ENCODE measurements at regions not wholly inside any gene's neighbourhood (a gene's known extent, or its start where the extent isn't known, plus 50 kb on each side); places are given as distances from the start of the nearest gene placed in this dataset.

DNA sequence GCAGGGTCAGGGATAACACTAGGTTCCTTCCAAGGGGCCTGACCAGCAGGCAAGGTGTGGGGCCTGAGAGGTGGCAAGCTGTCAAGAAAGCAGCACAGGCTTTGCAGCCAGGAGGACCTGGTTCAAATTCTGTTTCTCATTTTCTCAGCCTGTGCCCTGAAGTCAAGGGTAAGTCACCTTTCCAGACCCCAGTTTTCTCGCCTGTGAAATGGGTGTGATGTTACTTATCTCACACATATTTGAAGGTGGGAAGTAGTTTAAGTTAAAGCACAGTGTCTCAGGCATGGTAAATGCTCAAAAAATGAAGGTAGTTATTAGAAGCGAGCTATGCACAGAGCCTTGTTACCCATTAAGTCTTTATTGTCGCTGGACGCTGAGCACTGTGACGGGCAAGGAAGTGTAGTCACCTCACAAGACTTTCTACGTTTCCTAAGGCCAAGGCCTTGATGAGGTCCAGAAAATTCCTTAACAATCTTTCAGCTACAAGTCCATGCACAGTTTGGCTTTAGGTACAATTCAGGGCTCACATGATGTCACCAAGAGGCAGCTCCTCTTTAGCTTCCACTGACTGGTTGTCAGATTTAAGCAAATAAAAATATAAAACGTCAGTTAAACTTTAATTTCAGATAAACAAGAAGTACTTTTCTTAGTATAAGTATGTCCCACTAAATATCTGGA, 522.6 kb upstream of the PROK2 start:
- Mint-ChIP-seq H3K4me1 (ENCODE audit: low read depth) (peaks cover 21% of the 10 kb centered on the region), H3K4me3 (no peak overlapping the region), H3K27me3 (peaks cover 4% of the 10 kb centered on the region), H3K9me3 (no peaks in the 10 kb centered on the region), H3K27ac (no peak overlapping the region), H3K36me3 (ENCODE audit: low read depth) (no peaks in the 10 kb centered on the region)
- DNase-seq, result no peak

DNA sequence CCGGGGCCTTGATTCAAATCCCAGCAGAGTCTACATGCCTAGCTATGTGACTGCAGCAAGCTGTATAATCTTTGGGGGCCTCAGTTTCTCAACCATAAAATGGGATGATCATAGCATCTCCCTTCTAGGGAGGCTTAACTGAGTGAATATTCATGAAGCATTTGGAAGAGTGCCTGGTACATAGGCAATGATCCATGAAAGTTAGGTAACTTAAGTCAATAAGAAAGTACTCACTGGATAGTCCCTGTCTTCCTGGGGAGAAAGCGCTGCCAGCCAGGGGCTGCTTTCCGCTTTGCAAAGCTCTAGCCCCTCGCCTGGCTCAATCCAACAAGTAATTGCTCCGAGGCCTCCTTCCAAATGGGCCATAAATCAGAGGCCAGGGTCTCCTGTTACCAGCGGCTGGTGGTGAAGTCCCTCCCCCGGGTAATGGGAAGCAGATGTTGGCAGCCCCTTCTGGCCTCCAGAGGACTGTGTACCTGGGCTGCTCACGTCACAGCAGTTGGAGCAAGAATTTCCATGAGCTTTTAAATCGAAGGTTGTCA, 521.9 kb upstream of the PROK2 start:
- H3K4me1 Mint-ChIP-seq (ENCODE audit: low read depth), result peaks cover 17% of the 10 kb centered on the region
- peaks cover 4% of the 10 kb centered on the region for H3K27me3 Mint-ChIP-seq
- H3K4me3 Mint-ChIP-seq, result no peak overlapping the region
- no peaks in the 10 kb centered on the region for H3K36me3 Mint-ChIP-seq (ENCODE audit: low read depth)
- H3K9me3 Mint-ChIP-seq, result no peaks in the 10 kb centered on the region
- no peak for DNase-seq
- no peak overlapping the region for H3K27ac Mint-ChIP-seq

DNA sequence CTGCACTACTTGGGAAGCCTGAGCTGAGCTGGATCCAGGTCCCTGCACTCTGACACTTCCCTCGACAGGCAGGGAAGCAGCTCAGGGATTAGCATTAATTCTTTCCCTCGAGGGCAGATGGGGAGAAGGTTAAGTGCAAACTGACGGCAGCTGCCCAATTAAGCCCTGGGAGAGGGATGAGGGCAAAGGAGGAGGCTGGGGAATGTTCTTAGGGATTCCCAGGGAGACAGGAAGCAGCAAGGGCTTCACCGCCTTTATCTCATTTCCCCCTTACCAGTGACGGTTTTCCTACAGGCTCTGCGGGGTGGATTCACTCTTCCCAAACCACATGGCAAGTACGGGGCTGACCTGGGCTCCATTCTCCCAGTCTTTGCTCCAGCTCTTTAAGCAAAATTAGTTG, 519.0 kb upstream of the PROK2 start:
- Mint-ChIP-seq H3K9me3 (no peaks in the 10 kb centered on the region), H3K4me3 (no peak overlapping the region), H3K27me3 (no peaks in the 10 kb centered on the region), H3K27ac (no peak overlapping the region), H3K4me1 (ENCODE audit: low read depth) (no peaks in the 10 kb centered on the region), H3K36me3 (ENCODE audit: low read depth) (no peaks in the 10 kb centered on the region)
- DNase-seq, result no peak

DNA sequence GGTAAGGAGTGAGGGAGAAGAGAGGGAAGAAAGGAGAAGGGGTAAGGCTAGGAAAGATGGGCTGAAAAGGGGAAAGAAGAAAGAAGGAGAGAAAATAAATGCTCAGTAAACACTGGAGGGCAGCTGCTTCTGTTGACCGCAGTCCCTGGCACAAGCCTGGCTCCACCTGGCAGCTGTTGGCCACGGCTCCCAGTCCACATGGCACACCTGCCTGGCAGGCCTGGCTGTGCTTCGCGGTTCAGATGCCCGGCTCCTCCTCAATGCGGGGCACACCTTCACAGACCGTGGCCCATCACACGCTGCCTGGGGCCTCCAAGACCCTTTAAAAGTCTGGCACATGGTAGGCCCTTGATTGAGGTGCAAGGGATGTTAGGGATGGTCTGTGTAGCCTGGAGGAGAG, 516.8 kb upstream of the PROK2 start:
- Mint-ChIP-seq H3K27me3 (no peaks in the 10 kb centered on the region), H3K27ac (no peak overlapping the region), H3K4me1 (ENCODE audit: low read depth) (no peaks in the 10 kb centered on the region), H3K4me3 (no peak overlapping the region), H3K36me3 (ENCODE audit: low read depth) (no peaks in the 10 kb centered on the region), H3K9me3 (no peaks in the 10 kb centered on the region)
- DNase-seq, result no peak

DNA sequence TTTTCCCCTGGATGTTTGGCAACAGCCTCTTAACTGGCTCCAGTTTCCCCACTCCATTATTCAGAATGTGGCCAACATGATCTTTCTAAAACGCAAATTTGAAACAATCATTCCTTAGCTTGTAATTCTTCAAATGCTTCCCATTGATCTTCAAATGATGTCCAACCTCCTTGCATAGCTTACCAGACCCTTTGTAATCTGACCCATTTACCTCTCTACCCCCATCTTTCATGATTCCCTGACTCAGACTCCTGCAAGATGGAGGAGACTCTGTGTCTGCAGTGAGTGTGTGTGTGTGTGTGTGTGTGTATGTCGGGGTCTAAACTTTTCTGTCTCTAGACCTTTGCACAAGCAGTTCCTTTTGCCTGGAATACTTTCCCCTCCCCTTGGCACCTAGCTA, 515.7 kb upstream of the PROK2 start:
- DNase-seq, result no peak
- no peaks in the 10 kb centered on the region for H3K27me3 Mint-ChIP-seq
- no peak overlapping the region for H3K27ac Mint-ChIP-seq
- no peaks in the 10 kb centered on the region for H3K4me1 Mint-ChIP-seq (ENCODE audit: low read depth)
- no peak overlapping the region for H3K4me3 Mint-ChIP-seq
- H3K9me3 Mint-ChIP-seq, result no peaks in the 10 kb centered on the region
- no peaks in the 10 kb centered on the region for H3K36me3 Mint-ChIP-seq (ENCODE audit: low read depth)

DNA sequence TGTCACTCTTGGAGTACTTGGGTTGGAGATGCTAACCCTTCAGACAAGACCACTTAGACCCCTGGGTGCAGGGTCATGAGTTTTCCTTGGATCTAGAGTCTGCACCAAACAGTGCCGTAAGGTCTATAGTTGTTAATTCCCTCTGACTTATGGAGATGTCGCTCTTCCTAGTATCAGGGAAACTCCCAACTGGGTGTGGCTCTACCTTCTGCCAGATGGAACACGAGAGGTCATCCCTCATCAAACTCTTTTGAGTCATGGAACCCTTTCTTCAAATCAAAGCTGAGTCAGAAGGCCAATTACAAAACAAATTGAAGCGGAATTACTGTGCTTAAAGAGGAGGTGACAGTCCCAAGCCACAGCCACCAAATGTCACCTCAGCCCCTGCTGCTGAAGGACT, 514.9 kb upstream of the PROK2 start:
- Mint-ChIP-seq H3K4me1 (ENCODE audit: low read depth) (no peaks in the 10 kb centered on the region), H3K27me3 (no peaks in the 10 kb centered on the region), H3K4me3 (no peak overlapping the region), H3K36me3 (ENCODE audit: low read depth) (no peaks in the 10 kb centered on the region), H3K27ac (no peak overlapping the region), H3K9me3 (no peaks in the 10 kb centered on the region)
- no peak for DNase-seq

DNA sequence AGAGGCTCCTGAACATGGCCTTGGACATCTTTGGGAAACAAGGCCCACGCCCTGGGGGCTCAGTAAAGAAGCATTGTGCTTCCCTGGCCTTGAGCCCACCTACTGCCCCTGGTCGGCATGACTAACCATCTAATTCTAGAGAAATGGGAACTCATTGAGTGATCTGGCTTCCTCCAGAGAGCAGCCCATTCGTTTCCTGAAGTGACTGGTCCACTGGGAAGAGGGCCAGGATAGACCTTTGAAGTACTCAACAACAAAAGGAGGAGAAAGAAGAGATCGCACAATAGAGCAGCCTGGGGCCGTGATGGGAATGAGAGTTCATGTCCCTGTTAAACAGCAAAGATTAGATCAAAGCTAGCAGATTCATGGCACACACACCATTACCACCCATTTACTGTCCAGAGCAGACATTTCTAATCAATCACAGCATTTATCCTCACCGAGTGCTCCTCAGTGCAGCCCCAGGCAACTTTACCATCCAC, 514.4 kb upstream of the PROK2 start:
- H3K27me3 Mint-ChIP-seq, result no peaks in the 10 kb centered on the region
- no peak overlapping the region for H3K4me3 Mint-ChIP-seq
- H3K4me1 Mint-ChIP-seq (ENCODE audit: low read depth), result no peaks in the 10 kb centered on the region
- no peaks in the 10 kb centered on the region for H3K36me3 Mint-ChIP-seq (ENCODE audit: low read depth)
- no peak for DNase-seq
- no peak overlapping the region for H3K27ac Mint-ChIP-seq
- no peaks in the 10 kb centered on the region for H3K9me3 Mint-ChIP-seq

DNA sequence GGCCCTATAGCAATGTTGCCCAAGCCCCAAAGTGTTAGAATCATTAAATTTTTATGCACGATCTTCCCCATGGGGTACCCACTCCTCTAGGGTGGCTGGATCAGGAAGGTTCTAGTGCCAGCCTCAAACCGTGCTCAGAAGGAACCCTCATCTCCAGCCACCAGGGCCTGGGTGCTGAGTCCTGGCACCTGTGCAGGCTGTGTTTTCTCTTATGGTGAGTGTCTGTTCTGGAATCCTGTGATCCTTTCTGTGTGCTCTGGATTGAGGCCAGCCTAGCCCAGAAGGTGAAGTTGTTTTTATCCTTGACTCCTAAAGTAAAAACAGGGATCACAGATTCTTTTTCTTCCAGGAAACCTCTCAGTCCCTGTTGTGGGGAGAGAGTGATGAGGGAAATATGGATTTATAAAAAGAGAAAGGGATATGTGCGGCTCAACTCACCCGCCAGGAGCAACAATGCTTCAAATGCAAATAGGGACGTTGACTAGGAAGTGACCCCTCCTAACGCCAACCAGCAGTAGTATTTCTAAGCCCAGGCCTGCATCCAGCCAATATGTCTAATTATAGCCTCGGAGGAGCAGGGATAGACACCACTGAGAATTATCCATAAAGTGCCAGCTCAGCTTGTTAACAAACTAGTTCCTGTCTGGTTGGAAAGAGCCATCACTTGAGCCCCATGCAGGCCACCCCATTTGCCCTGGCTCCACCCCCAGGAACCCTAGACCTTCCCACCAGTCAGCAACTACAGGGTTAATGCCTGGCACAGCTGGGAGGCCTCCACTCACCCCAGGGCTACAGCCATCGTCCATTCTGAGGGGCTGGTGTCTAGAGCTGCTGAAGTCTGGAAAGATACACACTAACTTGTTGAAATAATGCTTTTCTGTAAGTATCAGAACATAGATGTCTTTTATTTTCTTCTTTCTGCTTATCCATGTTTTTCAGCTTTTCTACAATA, 513.5 kb upstream of the PROK2 start:
- no peak overlapping the region for H3K27ac Mint-ChIP-seq

DNA sequence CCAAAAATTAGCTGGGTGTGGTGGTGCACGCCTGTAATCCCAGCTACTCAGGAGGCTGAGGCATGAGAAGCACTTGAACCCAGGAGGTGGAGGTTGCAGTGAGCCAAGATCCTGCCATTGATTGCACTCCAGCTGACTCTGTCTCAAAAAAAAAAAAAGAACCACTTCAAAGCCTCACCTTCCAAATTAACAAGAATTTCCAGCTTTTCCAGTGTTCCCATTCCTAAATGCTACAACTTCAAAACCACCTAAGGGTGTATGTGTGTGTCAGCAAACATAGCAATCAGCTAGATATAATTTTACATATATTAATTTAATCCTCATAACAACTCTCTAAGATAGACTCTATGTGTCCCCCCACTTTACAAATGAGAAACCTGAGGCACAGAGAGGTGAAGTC, 512.5 kb upstream of the PROK2 start:
- Mint-ChIP-seq H3K4me1 (ENCODE audit: low read depth) (no peaks in the 10 kb centered on the region), H3K9me3 (no peaks in the 10 kb centered on the region), H3K36me3 (ENCODE audit: low read depth) (no peaks in the 10 kb centered on the region), H3K4me3 (no peak overlapping the region), H3K27ac (no peak overlapping the region), H3K27me3 (no peaks in the 10 kb centered on the region)
- DNase-seq, result no peak

More for the DNA sequence above, 513.5 kb upstream of the PROK2 start:
- Mint-ChIP-seq H3K9me3 (no peaks in the 10 kb centered on the region), H3K4me1 (ENCODE audit: low read depth) (no peaks in the 10 kb centered on the region), H3K27me3 (no peaks in the 10 kb centered on the region), H3K4me3 (no peak overlapping the region), H3K36me3 (ENCODE audit: low read depth) (no peaks in the 10 kb centered on the region)
- no peak for DNase-seq

DNA sequence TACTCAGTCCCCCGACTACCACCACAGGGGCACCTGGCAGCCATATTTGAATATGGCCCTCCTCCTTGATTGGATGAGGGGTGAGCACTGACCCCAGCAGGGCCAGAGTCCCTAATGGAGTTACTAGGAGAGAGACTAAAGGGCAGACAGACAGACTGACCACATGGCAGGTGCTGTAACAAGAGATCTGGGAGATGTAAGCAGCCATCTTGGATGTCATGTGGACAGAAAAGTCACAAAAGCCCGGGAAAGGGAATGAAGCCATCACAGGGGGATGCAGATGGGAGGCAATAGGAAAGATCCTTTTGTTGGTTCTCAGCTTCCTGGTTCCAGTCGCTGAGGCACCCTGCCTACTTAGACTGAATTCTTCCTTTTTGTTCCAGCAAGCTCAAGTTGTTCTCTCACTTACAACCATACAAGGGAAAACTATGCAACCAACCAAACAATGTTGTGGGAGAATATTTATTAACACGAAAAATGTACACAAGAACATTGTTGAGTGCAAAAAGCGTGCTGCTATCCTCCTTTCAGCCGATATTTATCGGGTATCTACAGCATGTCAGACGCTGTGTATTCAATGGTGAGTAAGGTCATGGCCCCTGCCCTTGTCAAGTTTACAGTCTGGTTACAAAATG, 511.6 kb upstream of the PROK2 start:
- no peaks in the 10 kb centered on the region for H3K27me3 Mint-ChIP-seq
- DNase-seq, result no peak

DNA sequence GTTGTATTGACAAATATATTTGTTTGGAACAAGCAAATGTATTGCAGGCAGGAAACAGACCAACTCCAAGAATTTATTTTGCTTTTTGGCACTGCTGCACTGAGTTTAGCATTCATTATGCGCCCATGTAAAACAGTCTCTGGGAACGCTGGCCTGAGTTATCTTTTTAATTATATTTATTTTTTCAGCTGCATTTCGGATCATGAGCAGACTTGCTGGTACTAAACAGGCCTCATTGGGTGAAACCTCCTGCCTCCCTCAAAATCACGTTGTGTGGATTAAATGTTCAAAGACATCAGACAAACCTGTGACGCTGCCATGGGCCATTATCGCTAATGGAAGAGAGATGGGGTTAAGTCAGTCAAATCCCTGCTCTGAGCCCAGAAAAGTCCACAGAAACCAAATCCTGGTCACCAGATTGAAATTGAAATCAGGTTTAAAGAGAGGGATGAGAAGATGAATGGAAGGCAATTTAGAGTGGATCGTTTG, 511.1 kb upstream of the PROK2 start:
- no peaks in the 10 kb centered on the region for H3K4me1 Mint-ChIP-seq (ENCODE audit: low read depth)
- no peaks in the 10 kb centered on the region for H3K36me3 Mint-ChIP-seq (ENCODE audit: low read depth)
- DNase-seq, result no peak
- H3K27me3 Mint-ChIP-seq, result peaks cover 1% of the 10 kb centered on the region
- no peak overlapping the region for H3K4me3 Mint-ChIP-seq
- H3K9me3 Mint-ChIP-seq, result no peaks in the 10 kb centered on the region
- no peak overlapping the region for H3K27ac Mint-ChIP-seq

More for the DNA sequence above, 511.6 kb upstream of the PROK2 start:
- Mint-ChIP-seq H3K9me3 (no peaks in the 10 kb centered on the region), H3K27ac (no peak overlapping the region), H3K4me1 (ENCODE audit: low read depth) (no peaks in the 10 kb centered on the region), H3K4me3 (no peak overlapping the region), H3K36me3 (ENCODE audit: low read depth) (no peaks in the 10 kb centered on the region)

DNA sequence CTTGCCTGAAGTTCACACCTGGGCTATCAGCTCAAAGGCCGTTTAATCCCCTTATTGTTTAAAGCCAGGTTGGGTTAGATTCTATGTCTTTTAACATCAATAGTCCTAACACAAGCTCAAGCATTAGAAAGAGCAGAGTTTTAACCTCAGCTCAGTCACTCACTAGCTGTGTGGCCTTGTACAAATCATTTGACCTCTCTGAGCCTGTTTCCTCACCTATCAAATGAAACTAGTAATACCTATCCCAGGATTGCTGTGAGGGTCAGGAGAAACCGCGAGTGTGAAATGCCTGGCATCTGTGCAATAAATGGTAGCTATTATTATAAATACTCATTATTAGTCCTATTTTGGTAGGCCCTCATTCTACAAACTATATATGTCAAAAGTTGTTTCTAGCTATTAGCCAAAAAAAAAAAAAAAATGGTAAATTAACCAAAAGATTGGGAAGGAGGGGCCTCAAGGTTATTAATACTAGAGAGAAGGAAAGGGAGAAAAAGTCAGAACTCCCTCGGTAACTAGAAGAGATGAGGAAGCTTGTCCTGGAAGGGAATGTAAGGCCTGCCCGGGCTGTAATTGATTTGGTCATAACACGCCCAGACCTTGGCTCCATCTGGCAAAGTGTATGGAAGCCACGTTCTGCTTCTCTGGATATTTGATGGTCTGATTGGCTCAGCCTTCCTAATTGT, 510.5 kb upstream of the PROK2 start:
- H3K4me3 Mint-ChIP-seq, result no peak overlapping the region
- H3K9me3 Mint-ChIP-seq, result no peaks in the 10 kb centered on the region

DNA sequence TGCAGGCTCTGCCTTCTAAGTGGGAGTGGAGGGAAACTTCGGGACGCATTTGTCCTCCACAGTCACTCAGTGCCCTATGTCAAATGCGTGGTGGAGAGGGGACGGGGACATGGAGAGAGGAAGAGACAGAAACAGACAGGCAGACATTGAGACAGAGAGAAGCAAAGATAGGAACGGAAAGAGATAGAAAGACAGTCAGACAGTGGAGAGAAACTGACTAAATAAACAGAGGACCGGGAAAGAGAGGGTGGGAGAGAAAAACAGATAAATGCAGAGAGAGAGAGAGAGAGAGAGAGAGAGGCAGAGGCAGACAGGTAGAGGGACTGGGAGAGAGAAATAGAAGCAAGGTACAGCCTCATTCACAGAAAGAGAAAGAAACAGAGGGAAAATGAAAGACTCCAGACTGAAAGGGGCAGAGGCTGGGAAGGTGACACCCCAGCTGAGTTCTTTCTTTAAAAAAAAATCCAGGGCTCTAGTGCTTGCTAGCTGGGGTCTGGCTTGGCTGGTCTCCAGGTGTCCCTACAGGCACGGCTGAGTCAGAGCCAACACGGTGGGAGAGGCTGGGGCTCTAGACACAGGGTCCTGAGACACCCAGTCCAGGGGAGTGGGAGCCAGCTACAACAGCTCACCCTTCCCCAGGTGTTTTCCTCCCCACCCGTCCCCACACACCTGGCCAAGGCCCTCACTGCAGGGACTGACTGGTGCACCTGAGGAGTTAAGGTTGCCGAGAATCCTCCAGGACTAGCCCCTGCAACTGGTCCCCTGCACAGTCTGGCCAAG, 506.1 kb upstream of the PROK2 start:
- no peak for DNase-seq
- no peak overlapping the region for H3K4me3 Mint-ChIP-seq
- no peak overlapping the region for H3K27ac Mint-ChIP-seq
- H3K4me1 Mint-ChIP-seq (ENCODE audit: low read depth), result peaks cover 13% of the 10 kb centered on the region
- H3K9me3 Mint-ChIP-seq, result no peaks in the 10 kb centered on the region
- peaks cover 26% of the 10 kb centered on the region for H3K27me3 Mint-ChIP-seq
- no peaks in the 10 kb centered on the region for H3K36me3 Mint-ChIP-seq (ENCODE audit: low read depth)

More for the DNA sequence above, 510.5 kb upstream of the PROK2 start:
- Mint-ChIP-seq H3K27ac (no peak overlapping the region), H3K36me3 (ENCODE audit: low read depth) (no peaks in the 10 kb centered on the region), H3K4me1 (ENCODE audit: low read depth) (no peaks in the 10 kb centered on the region), H3K27me3 (peaks cover 6% of the 10 kb centered on the region)
- DNase-seq, result no peak
